ENCODE measurements at regions not wholly inside any gene's neighbourhood (a gene's known extent, or its start where the extent isn't known, plus 50 kb on each side); places are given as distances from the start of the nearest gene placed in this dataset.

DNA sequence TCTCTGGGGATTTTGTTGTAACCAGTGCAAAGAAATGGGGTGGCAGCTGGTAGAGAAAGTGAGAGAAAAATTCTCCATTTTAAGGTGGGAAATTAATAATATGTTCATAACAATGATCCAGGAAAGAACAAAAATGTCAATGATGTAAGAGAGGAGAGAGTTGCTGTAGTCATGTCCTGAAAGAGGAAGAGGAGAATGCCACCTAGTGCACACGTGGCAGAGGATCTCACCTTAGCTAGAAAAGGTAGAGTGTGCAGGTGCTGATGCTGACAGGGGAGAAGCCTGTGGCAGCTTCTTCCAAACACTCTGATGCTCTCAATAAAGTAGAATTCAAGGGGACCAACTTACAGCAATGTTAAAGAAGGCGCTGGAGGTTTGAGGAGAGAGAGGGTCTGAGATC, 282.9 kb upstream of the PKDCC start:
- no peaks in the 10 kb centered on the region for H3K9me3 ChIP-seq
- no peaks in the 10 kb centered on the region for H3K4me1 ChIP-seq
- H3K36me3 ChIP-seq (ENCODE audit: insufficient read depth in 1 of 2, low read depth in 1 of 2) = no peaks in the 10 kb centered on the region
- no peak overlapping the region for H3K27ac ChIP-seq
- ATAC-seq (no peak), DNase-seq (no peak)
- H3K4me3 ChIP-seq = no peak overlapping the region
- TF ChIP-seq, protein P1, sequence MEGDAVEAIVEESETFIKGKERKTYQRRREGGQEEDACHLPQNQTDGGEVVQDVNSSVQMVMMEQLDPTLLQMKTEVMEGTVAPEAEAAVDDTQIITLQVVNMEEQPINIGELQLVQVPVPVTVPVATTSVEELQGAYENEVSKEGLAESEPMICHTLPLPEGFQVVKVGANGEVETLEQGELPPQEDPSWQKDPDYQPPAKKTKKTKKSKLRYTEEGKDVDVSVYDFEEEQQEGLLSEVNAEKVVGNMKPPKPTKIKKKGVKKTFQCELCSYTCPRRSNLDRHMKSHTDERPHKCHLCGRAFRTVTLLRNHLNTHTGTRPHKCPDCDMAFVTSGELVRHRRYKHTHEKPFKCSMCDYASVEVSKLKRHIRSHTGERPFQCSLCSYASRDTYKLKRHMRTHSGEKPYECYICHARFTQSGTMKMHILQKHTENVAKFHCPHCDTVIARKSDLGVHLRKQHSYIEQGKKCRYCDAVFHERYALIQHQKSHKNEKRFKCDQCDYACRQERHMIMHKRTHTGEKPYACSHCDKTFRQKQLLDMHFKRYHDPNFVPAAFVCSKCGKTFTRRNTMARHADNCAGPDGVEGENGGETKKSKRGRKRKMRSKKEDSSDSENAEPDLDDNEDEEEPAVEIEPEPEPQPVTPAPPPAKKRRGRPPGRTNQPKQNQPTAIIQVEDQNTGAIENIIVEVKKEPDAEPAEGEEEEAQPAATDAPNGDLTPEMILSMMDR (IDR thresholded peaks at IDR 0.05) = no peak
- WGBS, 3 donors = 82 to 87% (median 85%) methylated on average over 2 of the region's 2 CpGs
- intact Hi-C loops (cut with DNase I) = no loop called here
- H3K27me3 ChIP-seq (ENCODE audit: insufficient read depth in 3 of 3, low read length in 2 of 3) = no peaks in the 10 kb centered on the region

DNA sequence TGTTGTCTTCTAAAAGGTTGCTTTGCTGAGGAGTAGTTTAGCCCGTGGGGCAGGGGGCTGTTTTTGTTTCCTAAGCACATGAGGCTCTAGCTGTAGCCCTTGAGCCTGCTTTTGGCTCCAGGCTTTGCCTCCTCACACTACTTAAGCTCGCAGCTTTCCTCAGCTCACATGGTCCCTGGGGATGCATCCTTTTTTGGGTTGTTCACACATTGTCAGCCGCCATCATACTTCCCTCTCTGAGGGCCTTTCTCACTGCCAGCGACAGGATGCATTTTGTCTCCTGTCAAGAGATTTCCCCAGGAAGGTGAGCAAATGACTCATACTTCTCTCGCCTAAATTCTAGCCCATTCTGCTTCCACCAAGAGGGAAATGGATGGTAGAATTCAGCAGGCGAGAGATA, 279.5 kb upstream of the PKDCC start:
- Histone ChIP-seq H3K4me3 (no peak overlapping the region), H3K27ac (no peak overlapping the region), H3K4me1 (no peaks in the 10 kb centered on the region), H3K27me3 (ENCODE audit: insufficient read depth in 3 of 3, low read length in 2 of 3) (no peaks in the 10 kb centered on the region), H3K9me3 (no peaks in the 10 kb centered on the region), H3K36me3 (ENCODE audit: insufficient read depth in 1 of 2, low read depth in 1 of 2) (no peaks in the 10 kb centered on the region)
- 48 to 65% (median 52%) methylated on average over 6 of the region's 6 CpGs for WGBS, 3 donors
- TF ChIP-seq, protein P1 (IDR thresholded peaks at IDR 0.05) = no peak
- ATAC-seq (no peak), DNase-seq (no peak)
- intact Hi-C loops (cut with DNase I) = no loop called here

DNA sequence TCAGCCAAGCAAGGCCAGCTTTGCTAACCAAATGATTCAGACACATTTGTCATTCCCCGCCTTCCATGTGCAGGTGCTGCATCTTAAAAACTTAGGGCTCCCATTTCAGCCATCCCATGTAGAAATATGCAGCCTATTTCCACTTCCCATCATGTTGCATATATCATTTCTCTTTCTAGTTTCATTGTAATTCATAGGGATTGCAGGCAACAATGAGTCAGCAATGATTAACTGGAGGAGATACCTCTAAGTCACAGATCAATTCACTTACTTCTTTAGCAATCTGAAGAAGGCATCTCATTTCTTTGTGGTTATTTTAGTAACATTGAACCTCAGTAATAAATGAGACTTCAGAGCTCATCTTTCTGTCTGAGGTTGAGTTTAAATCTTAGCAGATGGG, 276.1 kb upstream of the PKDCC start:
- WGBS, 3 donors = 86 to 100% (median 98%) methylated on average over 1 of the region's 1 CpG
- Histone ChIP-seq H3K36me3 (ENCODE audit: insufficient read depth in 1 of 2, low read depth in 1 of 2) (no peaks in the 10 kb centered on the region), H3K27ac (no peak overlapping the region), H3K27me3 (ENCODE audit: insufficient read depth in 3 of 3, low read length in 2 of 3) (no peaks in the 10 kb centered on the region), H3K4me3 (no peak overlapping the region), H3K4me1 (no peaks in the 10 kb centered on the region), H3K9me3 (no peaks in the 10 kb centered on the region)
- intact Hi-C loops (cut with DNase I) = no loop called here
- DNase-seq = no peak
- TF ChIP-seq, protein P1 (IDR thresholded peaks at IDR 0.05) = no peak
- no peak for ATAC-seq

DNA sequence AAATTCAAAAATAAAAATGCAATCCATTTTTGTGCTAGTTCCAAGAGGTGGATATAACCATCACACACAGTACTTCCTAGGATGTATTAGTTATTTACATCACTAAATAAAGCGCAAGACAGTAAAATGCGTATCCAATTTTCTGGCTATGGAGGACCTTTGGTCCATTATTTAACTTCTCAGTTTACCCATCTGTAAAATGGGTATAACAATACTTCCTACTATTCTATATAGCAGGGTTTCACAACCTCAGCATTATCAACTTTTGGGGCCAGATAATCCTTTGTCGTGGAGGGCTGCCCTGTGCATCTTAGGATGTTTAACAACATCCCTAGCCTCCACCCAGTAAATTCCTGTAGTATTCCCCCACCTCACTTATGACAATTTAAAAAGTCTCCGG, 275.1 kb upstream of the PKDCC start:
- intact Hi-C loops (cut with DNase I) = no loop called here
- TF ChIP-seq, protein P1 (IDR thresholded peaks at IDR 0.05) = no peak
- no peak overlapping the region for H3K4me3 ChIP-seq
- no peaks in the 10 kb centered on the region for H3K36me3 ChIP-seq (ENCODE audit: insufficient read depth in 1 of 2, low read depth in 1 of 2)
- H3K27me3 ChIP-seq (ENCODE audit: insufficient read depth in 3 of 3, low read length in 2 of 3) = no peaks in the 10 kb centered on the region
- H3K9me3 ChIP-seq = no peaks in the 10 kb centered on the region
- 87 to 93% (median 93%) methylated on average over 4 of the region's 4 CpGs for WGBS, 3 donors
- H3K4me1 ChIP-seq = no peaks in the 10 kb centered on the region
- DNase-seq = no peak
- no peak for ATAC-seq
- no peak overlapping the region for H3K27ac ChIP-seq

DNA sequence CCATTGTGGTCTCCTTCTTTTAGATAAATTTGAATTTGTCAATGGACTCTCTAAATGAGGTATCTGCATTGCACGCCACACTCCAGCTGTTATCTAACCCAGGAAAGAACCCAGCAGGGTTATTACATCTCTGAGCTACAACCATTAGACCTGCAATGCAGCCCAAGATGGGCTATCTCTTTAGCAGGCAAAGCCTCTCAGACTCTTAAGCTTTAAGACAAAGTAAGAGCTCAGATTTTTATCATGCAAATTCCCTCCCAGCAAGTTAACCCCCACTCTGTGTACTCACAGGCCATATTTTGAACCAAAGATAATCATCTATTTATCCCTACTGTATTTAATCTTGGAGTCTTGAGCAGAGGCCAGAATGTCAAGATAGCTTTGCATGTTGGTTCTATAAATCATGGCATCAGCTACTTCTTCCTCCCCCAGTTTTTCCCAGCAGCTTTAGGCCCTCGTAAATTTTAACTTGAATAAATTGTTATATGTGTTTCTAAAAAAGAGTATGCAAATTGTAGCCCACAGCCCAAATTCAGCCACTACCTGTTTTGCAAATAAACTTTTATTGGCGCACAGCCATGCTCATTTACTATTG, 273.7 kb upstream of the PKDCC start:
- TF ChIP-seq, protein P1 (IDR thresholded peaks at IDR 0.05) = no peak
- ATAC-seq (no peak), DNase-seq (no peak)
- Histone ChIP-seq H3K4me1 (no peaks in the 10 kb centered on the region), H3K27ac (no peak overlapping the region), H3K27me3 (ENCODE audit: insufficient read depth in 3 of 3, low read length in 2 of 3) (no peaks in the 10 kb centered on the region), H3K4me3 (no peak overlapping the region), H3K36me3 (ENCODE audit: insufficient read depth in 1 of 2, low read depth in 1 of 2) (no peaks in the 10 kb centered on the region), H3K9me3 (no peaks in the 10 kb centered on the region)
- WGBS, 3 donors = 90 to 94% (median 90%) methylated on average over 3 of the region's 3 CpGs
- intact Hi-C loops (cut with DNase I) = no loop called here
